Caco-2 (cell line): ENCODE measurements at regions not wholly inside any gene's neighbourhood (a gene's known extent, or its start where the extent isn't known, plus 50 kb on each side); places are given as distances from the start of the nearest gene placed in this dataset.

Experiments used
- BruUV-seq: library from RNA; stranded (reverse); fragments of 400-500 nt; replicated peaks from 2 replicates; lab custom pipeline; 2021; lab: Mats Ljungman, UMichigan
- CTCF ChIA-PET: fragments of 300-600 bp; sonication (Branson Sonifier 250); formaldehyde crosslinking; loops from one replicate; lab custom pipeline; 2022; ENCODE audit warnings: antibody characterized with exemption; lab: Charles Lee
- POLR2A ChIA-PET: fragments of 300-600 bp; sonication (Branson Sonifier 250); formaldehyde crosslinking; loops from one replicate; lab custom pipeline; 2022; ENCODE audit warnings: antibody characterized with exemption; lab: Charles Lee
- DNase-seq, 2 experiments: peaks; one replicate each; pipeline versions ENCODE4 v3.0.0 to v3.0.0-alpha.2; 2020 to 2022
- H3K27me3 ChIP-seq: replicated peaks from 2 replicates; pipeline ENCODE4 v1.6.0; 2011; ENCODE audit warnings: low read length; ENCODE audit not compliant: control insufficient read depth, insufficient read depth
- H3K36me3 ChIP-seq: 2 replicates; pipeline ENCODE4 v1.5.1; 2011; ENCODE audit warnings: low read length; ENCODE audit not compliant: control insufficient read depth, insufficient read depth
- H3K4me1 ChIP-seq: fragments of 250-450 bp; sonication (Bioruptor Pico); 2 replicates; pipeline ENCODE4 v1.5.1; 2020; ENCODE audit warnings: mild to moderate bottlenecking
- H3K4me3 ChIP-seq: 2 replicates; pipeline ENCODE4 v1.5.1; 2011; ENCODE audit warnings: low read depth, mild to moderate bottlenecking, control low read depth, low read length
- H3K9me3 ChIP-seq: fragments of 250-450 bp; sonication (Bioruptor Pico); 2 replicates; pipeline ENCODE4 v1.5.1; 2020; ENCODE audit warnings: mild to moderate bottlenecking, moderate library complexity
- H3K27ac Mint-ChIP-seq: one replicate; pipeline ENCODE4 v1.8.0; 2022; ENCODE audit warnings: mixed read lengths; ENCODE audit not compliant: unreplicated experiment
- H3K27me3 Mint-ChIP-seq: one replicate; pipeline ENCODE4 v1.8.0; 2022; ENCODE audit warnings: mixed read lengths; ENCODE audit not compliant: insufficient read depth, unreplicated experiment
- H3K36me3 Mint-ChIP-seq: one replicate; pipeline ENCODE4 v1.8.0; 2022; ENCODE audit warnings: mild to moderate bottlenecking, mixed read lengths; ENCODE audit not compliant: insufficient read depth, unreplicated experiment
- H3K4me1 Mint-ChIP-seq: one replicate; pipeline ENCODE4 v1.8.0; 2022; ENCODE audit warnings: low read depth, mixed read lengths; ENCODE audit not compliant: unreplicated experiment
- H3K4me3 Mint-ChIP-seq: one replicate; pipeline ENCODE4 v1.8.0; 2022; ENCODE audit warnings: mild to moderate bottlenecking, moderate library complexity, mixed read lengths; ENCODE audit not compliant: unreplicated experiment
- H3K9me3 Mint-ChIP-seq: one replicate; pipeline ENCODE4 v1.8.0; 2022; ENCODE audit warnings: mixed read lengths; ENCODE audit not compliant: unreplicated experiment
- intact Hi-C: fragments of 100-400 bp; cut with micrococcal nuclease; formaldehyde crosslinking; loops from one replicate; pipeline ENCODE4 v1.10.0; 2022; ENCODE audit not compliant: unreplicated experiment
- TF ChIP-seq, protein P1 (sequence below), 2 experiments: fragments of 200-600 bp in 1 of 2; IDR thresholded peaks; 1 replicate in 1 of 2; 2 replicates in 1 of 2; pipeline versions ENCODE4 v1.5.1 to v1.8.0; 2011 to 2022; ENCODE audit warnings: antibody characterized with exemption in 1 of 2, control low read depth in 1 of 2, inconsistent platforms in 1 of 2, low read depth in 1 of 2, low read length in 1 of 2, mild to moderate bottlenecking in 1 of 2, moderate library complexity in 1 of 2; ENCODE audit not compliant: insufficient read depth in 1 of 2, severe bottlenecking in 1 of 2, unreplicated experiment in 1 of 2

DNA sequence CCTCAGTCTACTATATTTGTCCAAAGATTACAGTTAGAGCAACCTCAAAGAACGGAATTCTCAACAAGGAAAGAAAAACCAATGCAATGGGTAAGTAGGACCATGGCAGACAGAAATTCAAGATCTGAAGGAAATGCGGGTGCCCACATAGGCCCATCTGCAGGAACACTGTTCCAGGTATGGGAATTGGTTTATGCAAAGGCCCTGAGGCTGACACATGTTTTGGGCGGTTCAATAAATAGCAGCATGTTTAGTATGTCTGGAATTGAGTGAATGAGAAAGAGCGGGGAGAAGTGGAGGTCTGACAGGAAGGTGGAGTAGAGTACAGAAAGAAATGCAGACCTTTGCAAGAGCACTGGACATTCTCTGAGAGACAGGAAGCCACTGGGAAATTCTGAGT is 164.7 kb upstream of the KLF12 start:
- H3K27ac Mint-ChIP-seq: no peak overlapping the region
- no peaks in the 10 kb centered on the region for H3K9me3 Mint-ChIP-seq
- Histone ChIP-seq H3K36me3 (no peaks in the 10 kb centered on the region), H3K9me3 (no peaks in the 10 kb centered on the region), H3K4me1 (0 out of 2 replicates have a peak, but pooled peaks cover 4% of the 10 kb centered on the region), H3K27me3 (no peaks in the 10 kb centered on the region), H3K4me3 (no peak overlapping the region)
- ChIA-PET CTCF (no interaction called here), POLR2A (no interaction called here)
- intact Hi-C loops: no loop called here
- no peaks in the 10 kb centered on the region for H3K36me3 Mint-ChIP-seq
- no peak for DNase-seq
- H3K4me3 Mint-ChIP-seq: no peak overlapping the region
- TF ChIP-seq, protein P1, sequence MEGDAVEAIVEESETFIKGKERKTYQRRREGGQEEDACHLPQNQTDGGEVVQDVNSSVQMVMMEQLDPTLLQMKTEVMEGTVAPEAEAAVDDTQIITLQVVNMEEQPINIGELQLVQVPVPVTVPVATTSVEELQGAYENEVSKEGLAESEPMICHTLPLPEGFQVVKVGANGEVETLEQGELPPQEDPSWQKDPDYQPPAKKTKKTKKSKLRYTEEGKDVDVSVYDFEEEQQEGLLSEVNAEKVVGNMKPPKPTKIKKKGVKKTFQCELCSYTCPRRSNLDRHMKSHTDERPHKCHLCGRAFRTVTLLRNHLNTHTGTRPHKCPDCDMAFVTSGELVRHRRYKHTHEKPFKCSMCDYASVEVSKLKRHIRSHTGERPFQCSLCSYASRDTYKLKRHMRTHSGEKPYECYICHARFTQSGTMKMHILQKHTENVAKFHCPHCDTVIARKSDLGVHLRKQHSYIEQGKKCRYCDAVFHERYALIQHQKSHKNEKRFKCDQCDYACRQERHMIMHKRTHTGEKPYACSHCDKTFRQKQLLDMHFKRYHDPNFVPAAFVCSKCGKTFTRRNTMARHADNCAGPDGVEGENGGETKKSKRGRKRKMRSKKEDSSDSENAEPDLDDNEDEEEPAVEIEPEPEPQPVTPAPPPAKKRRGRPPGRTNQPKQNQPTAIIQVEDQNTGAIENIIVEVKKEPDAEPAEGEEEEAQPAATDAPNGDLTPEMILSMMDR (IDR thresholded peaks at IDR 0.05; ENCODE audit: insufficient read depth in 1 of 2, low read depth in 1 of 2, low read length in 1 of 2, severe bottlenecking in 1 of 2, unreplicated experiment in 1 of 2): no peak
- no peaks in the 10 kb centered on the region for H3K4me1 Mint-ChIP-seq
- no TSS peak for BruUV-seq
- H3K27me3 Mint-ChIP-seq: no peaks in the 10 kb centered on the region

DNA sequence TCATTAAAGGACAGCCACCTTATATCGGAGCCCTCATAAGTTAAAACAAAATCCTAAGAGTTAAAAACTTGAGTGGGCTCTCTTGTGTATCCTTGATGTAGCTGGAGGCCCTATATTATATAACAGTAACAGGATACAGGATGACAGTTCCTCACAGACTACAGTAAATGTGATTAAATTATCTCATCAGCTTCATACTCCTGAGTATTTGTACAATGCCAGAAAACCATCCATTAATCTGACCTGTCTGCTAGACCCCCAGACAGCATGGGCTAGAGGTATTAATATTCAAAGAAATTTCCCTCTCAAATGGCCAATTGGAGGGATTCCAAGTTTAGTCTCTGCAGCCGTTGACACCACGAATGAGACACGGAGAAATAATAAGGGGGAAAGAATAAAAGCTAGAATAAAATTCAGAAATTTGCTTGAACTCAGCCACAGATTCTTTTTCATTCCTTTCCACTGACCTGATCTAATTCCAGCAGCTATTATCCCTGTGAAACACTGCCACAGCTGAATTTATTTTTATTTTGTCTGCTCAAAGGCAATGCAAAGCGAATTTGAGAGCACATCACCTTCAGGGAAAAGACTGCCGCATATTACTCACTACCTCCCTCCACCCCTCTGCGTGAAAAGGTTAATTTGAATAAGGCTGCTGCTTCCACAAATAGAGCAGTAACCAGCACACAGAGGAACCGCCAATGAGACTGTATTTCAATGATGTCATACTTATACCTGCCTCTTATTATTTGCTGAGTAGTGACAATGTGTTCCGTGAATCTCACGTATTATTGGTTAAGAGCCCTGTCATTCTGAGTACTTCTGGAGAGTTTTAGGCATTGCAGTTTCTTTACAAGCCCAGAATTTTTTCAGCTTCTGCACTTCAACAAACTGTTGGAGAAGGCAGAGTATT is 155.9 kb upstream of the KLF12 start:
- Mint-ChIP-seq H3K4me1 (peaks cover 28% of the 10 kb centered on the region), H3K27me3 (no peaks in the 10 kb centered on the region), H3K27ac (no peak overlapping the region), H3K36me3 (no peaks in the 10 kb centered on the region), H3K4me3 (no peak overlapping the region), H3K9me3 (no peaks in the 10 kb centered on the region)
- Histone ChIP-seq H3K27me3 (no peaks in the 10 kb centered on the region), H3K9me3 (no peaks in the 10 kb centered on the region), H3K4me1 (peaks cover 10% of the 10 kb centered on the region), H3K36me3 (no peaks in the 10 kb centered on the region), H3K4me3 (no peak overlapping the region)
- DNase-seq: peak; percentile 40
- CTCF ChIA-PET: no interaction called here
- intact Hi-C loops: loop anchor here (5.0 to 10.0 kb wide), 2 partner anchors 125 to 343 kb away; no protein-coding TSS in a partner anchor
- TF ChIP-seq, protein P1 (IDR thresholded peaks at IDR 0.05; ENCODE audit: insufficient read depth in 1 of 2, low read depth in 1 of 2, low read length in 1 of 2, severe bottlenecking in 1 of 2, unreplicated experiment in 1 of 2): no peak
- POLR2A ChIA-PET: no interaction called here
- no TSS peak for BruUV-seq

DNA sequence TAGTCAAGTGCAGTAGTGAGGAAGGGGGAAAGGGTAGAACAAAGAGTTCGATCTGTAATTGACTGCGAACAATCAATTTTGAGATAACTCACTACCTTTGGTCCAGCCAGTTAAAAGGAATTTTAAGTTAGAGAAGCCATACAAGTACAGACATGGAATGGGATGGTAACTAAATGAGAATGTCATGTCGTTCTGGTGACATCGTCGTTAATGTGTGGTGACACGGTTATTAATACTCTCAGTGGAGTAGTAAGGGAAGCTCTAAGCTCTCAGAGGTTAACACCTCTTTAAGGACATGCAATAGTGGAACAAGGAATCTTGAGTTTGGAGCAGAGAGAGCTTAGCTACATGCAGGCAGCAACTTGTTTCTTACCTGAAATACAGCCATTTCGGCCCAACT is 154.9 kb upstream of the KLF12 start:
- no peaks in the 10 kb centered on the region for H3K9me3 ChIP-seq
- Mint-ChIP-seq H3K27me3 (no peaks in the 10 kb centered on the region), H3K4me1 (peaks cover 28% of the 10 kb centered on the region), H3K36me3 (no peaks in the 10 kb centered on the region), H3K9me3 (no peaks in the 10 kb centered on the region), H3K27ac (no peak overlapping the region), H3K4me3 (no peak overlapping the region)
- H3K36me3 ChIP-seq: no peaks in the 10 kb centered on the region
- TF ChIP-seq, protein P1 (IDR thresholded peaks at IDR 0.05; ENCODE audit: insufficient read depth in 1 of 2, low read depth in 1 of 2, low read length in 1 of 2, severe bottlenecking in 1 of 2, unreplicated experiment in 1 of 2): no peak
- no peaks in the 10 kb centered on the region for H3K27me3 ChIP-seq
- BruUV-seq: no TSS peak
- ChIA-PET CTCF (no interaction called here), POLR2A (no interaction called here)
- DNase-seq: no peak
- H3K4me1 ChIP-seq: peaks cover 10% of the 10 kb centered on the region
- H3K4me3 ChIP-seq: no peak overlapping the region
- intact Hi-C loops: loop anchor here (5.0 to 10.0 kb wide), 2 partner anchors 124 to 342 kb away; no protein-coding TSS in a partner anchor
